H1 (cell line): ENCODE measurements at regions not wholly inside any gene's neighbourhood (a gene's known extent, or its start where the extent isn't known, plus 50 kb on each side); places are given as distances from the start of the nearest gene placed in this dataset.

Experiments used
- ATF3 ChIP-seq: IDR thresholded peaks from 2 replicates; pipeline ENCODE4 v1.6.1; 2011; ENCODE audit warnings: low read depth, mild to moderate bottlenecking, low read length; ENCODE audit not compliant: insufficient read depth
- CHD7 ChIP-seq: fragments of 300-600 bp; sonication (generic); IDR thresholded peaks from 2 replicates; pipeline ENCODE4 v1.7.1; 2012; ENCODE audit warnings: low read length, moderate library complexity, mild to moderate bottlenecking, inconsistent platforms; ENCODE audit not compliant: insufficient replicate concordance
- E2F6 ChIP-seq: IDR thresholded peaks from 2 replicates; pipeline ENCODE4 v1.6.1; 2012; ENCODE audit warnings: inconsistent platforms
- KDM1A ChIP-seq: fragments of 200-600, 300-600 bp; sonication (generic); IDR thresholded peaks from 2 replicates; pipeline ENCODE4 v1.7.1; 2016; ENCODE audit warnings: mild to moderate bottlenecking, low read length, borderline replicate concordance
- SIRT6 ChIP-seq: IDR thresholded peaks from one replicate; pipeline ENCODE4 v1.7.1; 2012; ENCODE audit warnings: low read length, inconsistent platforms
- TAF1 ChIP-seq: IDR thresholded peaks from 2 replicates; pipeline ENCODE4 v1.6.1; 2011; ENCODE audit warnings: mild to moderate bottlenecking, low read depth, low read length

GRCh38 chr16:85394456-85395206, 218.5 kb upstream of the GSE1 start (continued):
- TF ChIP-seq TAF1 (no peak), ATF3 (no peak), CHD7 (no peak), E2F6 (no peak), KDM1A (no peak), SIRT6 (no peak)
